ENCODE measurements at regions not wholly inside any gene's neighbourhood (a gene's known extent, or its start where the extent isn't known, plus 50 kb on each side); places are given as distances from the start of the nearest gene placed in this dataset.

DNA sequence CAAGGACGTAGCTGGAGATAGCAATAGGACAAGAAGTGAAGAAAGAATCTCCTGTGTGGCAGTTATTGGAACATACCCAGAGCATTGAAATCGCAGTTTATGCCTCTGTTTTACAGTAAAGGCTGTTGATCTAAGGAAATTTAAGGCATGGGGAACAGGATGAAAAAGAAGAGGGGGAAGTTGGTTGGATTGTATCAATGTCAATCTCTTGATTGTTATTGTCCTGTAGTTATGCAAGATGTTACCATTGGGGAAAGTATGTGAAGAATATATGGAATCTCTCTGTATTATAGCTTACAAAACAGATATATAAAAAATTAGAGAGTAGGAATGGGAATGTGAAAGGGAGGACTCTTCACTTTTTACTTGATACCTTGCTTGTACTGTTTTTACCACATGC is 195.6 kb upstream of the NREP start:
- intact Hi-C loops (cut with DNase I; ENCODE audit: low total_unique reads), result loop anchor here (5.0 kb wide), 1 partner anchor 1820 kb away; no protein-coding TSS in a partner anchor
- TF ChIP-seq POLR2A (IDR thresholded peaks at IDR 0.05) (no peak), POLR2AphosphoS5 (IDR thresholded peaks at IDR 0.05) (no peak), CTCF (IDR thresholded peaks at IDR 0.05) (no peak)
- Histone ChIP-seq H3K27me3 (no peaks in the 10 kb centered on the region), H3K4me1 (no peaks in the 10 kb centered on the region), H3K36me3 (no peaks in the 10 kb centered on the region), H3K4me3 (no peak overlapping the region), H3K27ac (no peak overlapping the region), H3K9me3 (no peaks in the 10 kb centered on the region)
- no peak for DNase-seq (ENCODE audit: low spot score in 2 of 2)

DNA sequence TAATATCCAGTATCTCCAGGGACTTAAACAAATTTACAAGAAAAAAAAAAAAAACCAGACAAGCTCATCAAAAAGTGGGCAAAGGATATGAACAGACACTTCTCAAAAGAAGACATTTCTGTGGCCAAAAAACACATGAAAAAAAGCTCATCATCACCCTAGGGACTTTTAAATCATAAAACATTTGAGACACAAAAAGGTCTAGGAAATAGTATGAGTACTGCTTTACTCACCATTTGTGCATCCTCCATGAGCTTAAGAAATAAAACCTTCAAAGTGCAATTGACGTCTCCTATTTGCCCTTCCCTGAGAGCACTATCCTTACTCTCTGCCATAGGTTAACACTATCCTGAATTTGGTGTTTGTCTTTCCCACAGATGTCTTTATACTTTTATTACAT is 193.7 kb upstream of the NREP start:
- intact Hi-C loops (cut with DNase I; ENCODE audit: low total_unique reads), result loop anchor here (5.0 kb wide), 1 partner anchor 1822 kb away; no protein-coding TSS in a partner anchor
- H3K27me3 ChIP-seq, result no peaks in the 10 kb centered on the region
- H3K9me3 ChIP-seq, result no peaks in the 10 kb centered on the region
- DNase-seq (ENCODE audit: low spot score in 2 of 2), result no peak
- no peak overlapping the region for H3K4me3 ChIP-seq
- no peaks in the 10 kb centered on the region for H3K4me1 ChIP-seq
- no peak overlapping the region for H3K27ac ChIP-seq
- no peak for TF ChIP-seq POLR2AphosphoS5 (IDR thresholded peaks at IDR 0.05)
- TF ChIP-seq CTCF (IDR thresholded peaks at IDR 0.05), result no peak
- TF ChIP-seq POLR2A (IDR thresholded peaks at IDR 0.05), result no peak
- no peaks in the 10 kb centered on the region for H3K36me3 ChIP-seq

DNA sequence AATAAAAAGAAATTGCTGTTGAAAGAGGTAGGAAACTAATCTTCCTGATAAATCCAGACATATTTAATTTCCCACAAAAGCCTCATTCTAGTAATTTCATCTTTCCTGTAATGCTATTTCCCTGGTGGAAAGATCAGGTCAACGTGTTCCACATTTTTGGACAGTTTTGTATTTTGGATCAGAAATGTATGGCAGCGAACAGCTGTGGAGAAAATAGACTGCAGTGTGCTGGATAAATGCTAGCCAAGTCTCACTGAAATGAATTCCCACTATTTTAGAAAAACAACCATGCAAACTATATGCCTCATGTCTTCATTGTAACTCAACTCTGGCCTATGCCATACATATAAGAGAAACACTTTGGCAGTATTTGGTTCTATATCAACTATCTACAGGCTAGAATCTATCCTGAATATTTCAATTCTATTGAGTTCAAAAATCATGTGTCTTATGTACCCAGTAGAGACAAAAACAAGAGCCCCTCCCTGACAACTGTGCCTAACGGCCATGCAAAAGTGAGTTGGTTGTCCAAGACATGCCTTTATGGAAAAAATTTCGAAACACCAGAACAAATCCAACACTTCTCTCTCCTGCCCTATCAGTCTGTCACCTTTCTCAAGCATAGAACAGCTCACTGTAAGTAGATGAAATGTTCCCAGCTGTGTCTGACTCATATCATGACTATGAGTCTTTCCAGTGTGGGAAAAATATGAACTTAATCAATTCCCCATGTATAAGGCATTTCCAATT is 191.3 kb upstream of the NREP start:
- no peak overlapping the region for H3K27ac ChIP-seq
- intact Hi-C loops (cut with DNase I; ENCODE audit: low total_unique reads), result no loop called here
- DNase-seq (ENCODE audit: low spot score in 2 of 2), result no peak
- no peaks in the 10 kb centered on the region for H3K36me3 ChIP-seq
- H3K27me3 ChIP-seq, result no peaks in the 10 kb centered on the region
- H3K4me1 ChIP-seq, result no peaks in the 10 kb centered on the region
- no peaks in the 10 kb centered on the region for H3K9me3 ChIP-seq
- no peak overlapping the region for H3K4me3 ChIP-seq
- TF ChIP-seq POLR2AphosphoS5 (IDR thresholded peaks at IDR 0.05), result no peak
- no peak for TF ChIP-seq POLR2A (IDR thresholded peaks at IDR 0.05)
- TF ChIP-seq CTCF (IDR thresholded peaks at IDR 0.05), result no peak

DNA sequence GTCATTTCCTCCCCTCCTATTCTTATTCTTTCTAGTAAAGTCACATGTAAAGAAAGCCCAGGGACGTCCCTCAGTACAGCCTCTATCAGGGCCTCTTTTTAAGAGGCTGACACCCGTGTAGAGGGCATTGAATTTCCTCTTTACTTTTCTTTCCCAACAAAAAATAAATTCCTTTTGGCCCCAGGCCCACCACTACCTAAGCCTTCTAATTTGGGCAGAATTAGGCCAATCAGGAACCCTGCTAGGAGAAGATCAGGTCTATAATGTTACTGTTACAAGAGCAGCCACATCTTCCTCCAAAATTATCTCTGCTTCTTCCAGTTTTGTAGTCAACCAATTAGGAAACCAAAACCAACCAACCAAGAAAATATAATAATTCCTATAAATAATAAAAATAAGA is 189.6 kb upstream of the NREP start:
- H3K9me3 ChIP-seq, result no peaks in the 10 kb centered on the region
- H3K36me3 ChIP-seq, result no peaks in the 10 kb centered on the region
- no peak for TF ChIP-seq POLR2AphosphoS5 (IDR thresholded peaks at IDR 0.05)
- TF ChIP-seq CTCF (IDR thresholded peaks at IDR 0.05), result no peak
- no peak for TF ChIP-seq POLR2A (IDR thresholded peaks at IDR 0.05)
- no peak for DNase-seq (ENCODE audit: low spot score in 2 of 2)
- no peaks in the 10 kb centered on the region for H3K4me1 ChIP-seq
- no peak overlapping the region for H3K4me3 ChIP-seq
- intact Hi-C loops (cut with DNase I; ENCODE audit: low total_unique reads), result no loop called here
- no peak overlapping the region for H3K27ac ChIP-seq
- H3K27me3 ChIP-seq, result no peaks in the 10 kb centered on the region

DNA sequence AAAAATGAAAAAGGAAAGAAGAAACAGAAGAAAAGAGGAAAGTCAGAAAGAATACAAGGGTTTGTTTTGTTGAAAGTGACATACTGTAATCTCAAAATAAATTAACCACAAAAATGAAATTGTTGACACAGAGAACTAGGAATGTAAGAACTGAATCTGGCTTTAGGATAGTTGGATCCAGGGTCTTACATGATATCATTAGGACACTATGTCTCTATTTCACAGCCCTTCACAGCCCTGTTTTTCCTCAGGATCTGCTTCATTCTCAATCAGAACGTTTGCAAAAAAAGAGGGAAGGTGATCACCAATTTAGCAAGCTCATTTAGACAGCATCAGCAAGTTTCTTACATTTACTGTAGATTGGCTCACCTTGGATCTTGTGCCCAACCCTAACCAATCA is 188.5 kb upstream of the NREP start:
- H3K4me3 ChIP-seq, result no peak overlapping the region
- intact Hi-C loops (cut with DNase I; ENCODE audit: low total_unique reads), result no loop called here
- H3K36me3 ChIP-seq, result no peaks in the 10 kb centered on the region
- H3K9me3 ChIP-seq, result no peaks in the 10 kb centered on the region
- no peak overlapping the region for H3K27ac ChIP-seq
- TF ChIP-seq CTCF (IDR thresholded peaks at IDR 0.05), result no peak
- TF ChIP-seq POLR2A (IDR thresholded peaks at IDR 0.05), result no peak
- no peak for TF ChIP-seq POLR2AphosphoS5 (IDR thresholded peaks at IDR 0.05)
- H3K27me3 ChIP-seq, result no peaks in the 10 kb centered on the region
- no peak for DNase-seq (ENCODE audit: low spot score in 2 of 2)
- no peaks in the 10 kb centered on the region for H3K4me1 ChIP-seq
